ENCODE measurements at regions not wholly inside any gene's neighbourhood (a gene's known extent, or its start where the extent isn't known, plus 50 kb on each side); places are given as distances from the start of the nearest gene placed in this dataset.

DNA sequence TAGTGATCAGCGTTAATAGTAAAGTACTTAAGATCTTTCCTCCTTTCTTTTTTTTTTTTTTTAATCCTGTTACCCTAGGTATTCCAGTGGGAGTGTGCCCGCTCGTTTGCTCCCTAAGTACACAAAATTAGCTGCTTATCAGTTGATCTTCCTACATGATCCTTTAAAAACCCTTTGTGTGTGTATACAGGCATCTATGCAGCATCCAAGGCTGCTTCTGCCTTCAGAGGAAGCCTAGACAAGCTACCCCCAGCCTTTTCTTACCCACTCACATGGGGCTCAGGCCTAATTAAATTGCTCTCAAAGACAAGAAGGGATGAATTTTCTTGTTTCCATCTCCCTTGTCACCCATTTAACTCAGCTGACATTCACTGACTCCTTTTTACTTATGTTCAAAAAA lies 343.4 kb upstream of the LMO3 start:
- ChIA-PET CTCF (no interaction called here), POLR2A (interaction anchor here (0.5 kb wide), 1 partner anchor 120 kb away, joined by 4 read pairs; no protein-coding TSS in a partner anchor)
- H3K27me3 ChIP-seq (ENCODE audit: control insufficient read depth, insufficient read depth, low read length): no peaks in the 10 kb centered on the region
- TF ChIP-seq, protein P1, sequence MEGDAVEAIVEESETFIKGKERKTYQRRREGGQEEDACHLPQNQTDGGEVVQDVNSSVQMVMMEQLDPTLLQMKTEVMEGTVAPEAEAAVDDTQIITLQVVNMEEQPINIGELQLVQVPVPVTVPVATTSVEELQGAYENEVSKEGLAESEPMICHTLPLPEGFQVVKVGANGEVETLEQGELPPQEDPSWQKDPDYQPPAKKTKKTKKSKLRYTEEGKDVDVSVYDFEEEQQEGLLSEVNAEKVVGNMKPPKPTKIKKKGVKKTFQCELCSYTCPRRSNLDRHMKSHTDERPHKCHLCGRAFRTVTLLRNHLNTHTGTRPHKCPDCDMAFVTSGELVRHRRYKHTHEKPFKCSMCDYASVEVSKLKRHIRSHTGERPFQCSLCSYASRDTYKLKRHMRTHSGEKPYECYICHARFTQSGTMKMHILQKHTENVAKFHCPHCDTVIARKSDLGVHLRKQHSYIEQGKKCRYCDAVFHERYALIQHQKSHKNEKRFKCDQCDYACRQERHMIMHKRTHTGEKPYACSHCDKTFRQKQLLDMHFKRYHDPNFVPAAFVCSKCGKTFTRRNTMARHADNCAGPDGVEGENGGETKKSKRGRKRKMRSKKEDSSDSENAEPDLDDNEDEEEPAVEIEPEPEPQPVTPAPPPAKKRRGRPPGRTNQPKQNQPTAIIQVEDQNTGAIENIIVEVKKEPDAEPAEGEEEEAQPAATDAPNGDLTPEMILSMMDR (IDR thresholded peaks at IDR 0.05; ENCODE audit: low read depth, low read length): no peak
- H3K4me3 ChIP-seq (ENCODE audit: low read depth, low read length): no peak overlapping the region
- H3K27ac ChIP-seq (ENCODE audit: low read depth, low read length): no peak overlapping the region
- peaks cover 12% of the 10 kb centered on the region for H3K9me3 ChIP-seq (ENCODE audit: control insufficient read depth, insufficient read depth, low read length)
- DNase-seq (ENCODE audit: low read depth, low spot score): no peak

DNA sequence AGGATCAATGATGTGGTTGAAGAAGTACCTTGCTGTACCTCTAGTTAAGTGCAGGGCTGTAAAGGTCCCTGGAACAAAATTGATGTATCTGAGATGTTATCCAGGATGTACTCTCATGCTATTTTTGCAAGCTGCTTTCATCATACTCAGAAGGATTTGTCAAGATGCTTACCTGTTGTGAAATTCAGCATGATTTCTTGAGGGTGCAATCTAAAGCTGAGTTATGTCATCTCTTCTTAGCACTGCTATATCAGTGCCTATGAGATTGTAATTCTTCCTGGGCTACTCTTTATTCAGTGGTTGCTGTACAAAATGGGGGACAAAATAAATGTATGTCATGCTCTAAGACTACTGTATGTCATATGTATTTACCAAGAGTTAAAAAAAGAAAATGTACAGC lies 340.7 kb upstream of the LMO3 start:
- H3K27me3 ChIP-seq (ENCODE audit: control insufficient read depth, insufficient read depth, low read length): no peaks in the 10 kb centered on the region
- no peak for DNase-seq (ENCODE audit: low read depth, low spot score)
- TF ChIP-seq, protein P1 (IDR thresholded peaks at IDR 0.05; ENCODE audit: low read depth, low read length): no peak
- no peak overlapping the region for H3K4me3 ChIP-seq (ENCODE audit: low read depth, low read length)
- peaks cover 12% of the 10 kb centered on the region for H3K9me3 ChIP-seq (ENCODE audit: control insufficient read depth, insufficient read depth, low read length)
- CTCF ChIA-PET: no interaction called here
- POLR2A ChIA-PET: no interaction called here
- no peak overlapping the region for H3K27ac ChIP-seq (ENCODE audit: low read depth, low read length)

DNA sequence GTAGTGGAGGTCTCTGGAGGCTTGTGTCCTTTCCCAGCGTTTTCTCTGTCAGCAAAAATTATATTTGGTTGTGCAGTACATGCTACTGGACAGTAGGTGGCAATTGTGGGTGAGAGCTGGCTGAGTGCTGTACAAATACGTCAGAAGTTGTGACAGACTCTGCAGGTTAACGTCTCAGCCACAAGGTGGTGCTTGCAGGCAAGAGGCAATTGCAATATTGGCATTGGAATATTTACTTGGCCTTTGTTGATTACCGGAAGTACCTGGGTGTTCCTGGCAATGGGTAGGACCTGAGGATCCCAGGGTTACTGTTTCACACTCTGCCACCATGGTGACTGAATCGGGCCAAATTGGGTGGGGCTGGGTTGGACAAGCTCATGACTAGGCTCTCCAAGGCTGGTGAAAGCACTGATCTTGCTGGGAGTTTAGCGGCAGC lies 333.9 kb upstream of the LMO3 start:
- H3K27me3 ChIP-seq (ENCODE audit: control insufficient read depth, insufficient read depth, low read length): no peaks in the 10 kb centered on the region
- CTCF ChIA-PET: no interaction called here
- no peak overlapping the region for H3K4me3 ChIP-seq (ENCODE audit: low read depth, low read length)
- H3K27ac ChIP-seq (ENCODE audit: low read depth, low read length): no peak overlapping the region
- TF ChIP-seq, protein P1 (IDR thresholded peaks at IDR 0.05; ENCODE audit: low read depth, low read length): no peak; the same call in 1 of the 2 replicates
- POLR2A ChIA-PET: no interaction called here
- DNase-seq (ENCODE audit: low read depth, low spot score): no peak
- peaks cover 21% of the 10 kb centered on the region for H3K9me3 ChIP-seq (ENCODE audit: control insufficient read depth, insufficient read depth, low read length)

DNA sequence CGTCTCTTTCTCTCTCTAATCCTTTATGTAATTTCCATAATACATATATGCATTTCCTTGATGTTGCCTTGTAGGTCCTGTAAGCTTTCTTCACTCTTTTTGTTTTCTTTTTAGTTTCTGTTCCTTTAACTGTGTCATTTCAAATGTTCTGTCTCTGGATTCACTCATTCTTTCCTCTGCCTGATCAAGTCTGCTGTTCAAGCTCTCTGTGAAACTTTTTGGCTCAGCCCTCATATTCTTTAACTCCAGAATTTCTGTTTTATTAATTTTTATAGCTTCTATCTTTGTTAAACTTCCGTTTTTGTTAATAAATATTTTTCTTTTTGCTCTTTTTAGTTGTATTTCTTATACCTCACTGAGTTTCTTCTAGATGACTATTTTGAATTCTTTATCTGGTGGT lies 321.3 kb upstream of the LMO3 start:
- TF ChIP-seq, protein P1 (IDR thresholded peaks at IDR 0.05; ENCODE audit: low read depth, low read length): no peak
- no peaks in the 10 kb centered on the region for H3K27me3 ChIP-seq (ENCODE audit: control insufficient read depth, insufficient read depth, low read length)
- H3K4me3 ChIP-seq (ENCODE audit: low read depth, low read length): no peak overlapping the region
- ChIA-PET CTCF (no interaction called here), POLR2A (no interaction called here)
- no peak for DNase-seq (ENCODE audit: low read depth, low spot score)
- H3K9me3 ChIP-seq (ENCODE audit: control insufficient read depth, insufficient read depth, low read length): peaks cover 8% of the 10 kb centered on the region; the same call in 1 of the 2 replicates
- H3K27ac ChIP-seq (ENCODE audit: low read depth, low read length): no peak overlapping the region

DNA sequence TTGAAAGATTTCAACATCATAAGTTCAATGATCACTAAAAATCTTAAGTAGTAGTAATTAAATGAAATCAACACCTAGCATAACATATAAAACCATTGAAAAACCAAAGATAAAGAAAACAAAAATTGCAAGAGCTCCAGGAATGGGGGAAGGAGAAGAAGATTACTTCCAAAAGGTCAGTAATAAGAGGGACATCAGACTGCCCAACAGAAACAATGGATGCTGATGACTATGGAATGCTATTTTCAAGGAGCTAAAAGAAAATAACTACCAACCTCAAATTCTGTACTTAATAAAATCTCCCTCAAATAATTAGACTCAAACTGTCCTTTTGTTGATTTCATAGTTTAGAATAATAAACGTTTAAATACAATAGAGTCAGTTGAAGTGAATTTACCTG lies 314.5 kb upstream of the LMO3 start:
- H3K9me3 ChIP-seq (ENCODE audit: control insufficient read depth, insufficient read depth, low read length): peaks cover 18% of the 10 kb centered on the region; the same call in 1 of the 2 replicates
- DNase-seq (ENCODE audit: low read depth, low spot score): no peak
- TF ChIP-seq, protein P1 (IDR thresholded peaks at IDR 0.05; ENCODE audit: low read depth, low read length): no peak
- no peaks in the 10 kb centered on the region for H3K27me3 ChIP-seq (ENCODE audit: control insufficient read depth, insufficient read depth, low read length)
- POLR2A ChIA-PET: no interaction called here
- H3K4me3 ChIP-seq (ENCODE audit: low read depth, low read length): no peak overlapping the region
- CTCF ChIA-PET: no interaction called here
- no peak overlapping the region for H3K27ac ChIP-seq (ENCODE audit: low read depth, low read length)
